NCI-H146 (cell line): ENCODE measurements at regions not wholly inside any gene's neighbourhood (a gene's known extent, or its start where the extent isn't known, plus 50 kb on each side); places are given as distances from the start of the nearest gene placed in this dataset.
"Not testable (repeated sequence)": the region's sequence is repeated elsewhere in the genome, so short reads cannot be mapped to it uniquely, and the experiment has no call there.

Experiments used
- DNase-seq: peaks from one replicate; lab custom pipeline; 2025; lab: John Stamatoyannopoulos, UW

GRCh38 chr17:43345515-43345914 is 53.3 kb upstream of the ARL4D start:
- not testable (repeated sequence) for DNase-seq

GRCh38 chr17:43344685-43345084 is 54.1 kb upstream of the ARL4D start:
- DNase-seq = no peak

GRCh38 chr17:43342589-43342890 is 56.3 kb upstream of the ARL4D start:
- DNase-seq = no peak

- DNase-seq = no peak
Measured at GRCh38 chr17:43341715-43342588, 56.8 kb upstream of the ARL4D start.

- DNase-seq = peak; percentile 55
Measured at GRCh38 chr17:43338886-43339516, 59.8 kb upstream of the ARL4D start.

GRCh38 chr17:43337684-43338428 is 60.9 kb upstream of the ARL4D start:
- DNase-seq = no peak

- DNase-seq = no peak
Measured at GRCh38 chr17:43334738-43335402, 63.9 kb upstream of the ARL4D start.

GRCh38 chr17:43333433-43333943 is 65.3 kb upstream of the ARL4D start:
- DNase-seq = no peak

GRCh38 chr17:43332230-43332629 is 66.6 kb upstream of the ARL4D start:
- no peak for DNase-seq

GRCh38 chr17:43330876-43331639 is 67.7 kb upstream of the ARL4D start:
- DNase-seq = no peak

GRCh38 chr17:43329183-43329582 is 69.6 kb upstream of the ARL4D start:
- no peak for DNase-seq

GRCh38 chr17:43328650-43329049 is 70.1 kb upstream of the ARL4D start:
- no peak for DNase-seq

GRCh38 chr17:43327834-43328420 is 70.9 kb upstream of the ARL4D start:
- no peak for DNase-seq

GRCh38 chr17:43327421-43327820 is 71.4 kb upstream of the ARL4D start:
- DNase-seq = no peak

GRCh38 chr17:43326490-43327275 is 72.1 kb upstream of the ARL4D start:
- DNase-seq = no peak

GRCh38 chr17:43324205-43324893 is 74.4 kb upstream of the ARL4D start:
- DNase-seq = no peak

- DNase-seq = no peak
Measured at GRCh38 chr17:43319293-43320124, 79.3 kb upstream of the ARL4D start.

GRCh38 chr17:43316522-43317142 is 82.2 kb upstream of the ARL4D start:
- no peak for DNase-seq
